SK-N-SH (cell line): ENCODE measurements at regions not wholly inside any gene's neighbourhood (a gene's known extent, or its start where the extent isn't known, plus 50 kb on each side); places are given as distances from the start of the nearest gene placed in this dataset.

ENCODE experiments used
- EZH2phosphoT487 ChIP-seq: fragments of 200-600 bp; sonication (generic); IDR thresholded peaks from 2 replicates; pipeline ENCODE4 v1.6.1; 2017; ENCODE audit warnings: low read depth, mixed run types, mild to moderate bottlenecking, antibody characterized with exemption, moderate library complexity, borderline replicate concordance
- POLR2AphosphoS5 ChIP-seq: IDR thresholded peaks from 2 replicates; pipeline ENCODE4 v1.6.1; 2012; ENCODE audit warnings: low read depth, low read length
- RCOR1 ChIP-seq: fragments of 150-350 bp; IDR thresholded peaks from 2 replicates; pipeline ENCODE4 v1.6.1; 2017; ENCODE audit warnings: antibody characterized with exemption, low read length
- REST ChIP-seq: IDR thresholded peaks from 2 replicates; pipeline ENCODE4 v1.6.1; 2012; ENCODE audit warnings: mild to moderate bottlenecking, low read depth, low read length, moderate library complexity
- RXRA ChIP-seq: IDR thresholded peaks from 2 replicates; pipeline ENCODE4 v1.4.0; 2012; ENCODE audit warnings: low read depth, mild to moderate bottlenecking, borderline replicate concordance
- TAF1 ChIP-seq: IDR thresholded peaks from 2 replicates; pipeline ENCODE4 v1.6.1; 2012; ENCODE audit warnings: low read depth, mild to moderate bottlenecking, low read length, moderate library complexity, borderline replicate concordance

DNA sequence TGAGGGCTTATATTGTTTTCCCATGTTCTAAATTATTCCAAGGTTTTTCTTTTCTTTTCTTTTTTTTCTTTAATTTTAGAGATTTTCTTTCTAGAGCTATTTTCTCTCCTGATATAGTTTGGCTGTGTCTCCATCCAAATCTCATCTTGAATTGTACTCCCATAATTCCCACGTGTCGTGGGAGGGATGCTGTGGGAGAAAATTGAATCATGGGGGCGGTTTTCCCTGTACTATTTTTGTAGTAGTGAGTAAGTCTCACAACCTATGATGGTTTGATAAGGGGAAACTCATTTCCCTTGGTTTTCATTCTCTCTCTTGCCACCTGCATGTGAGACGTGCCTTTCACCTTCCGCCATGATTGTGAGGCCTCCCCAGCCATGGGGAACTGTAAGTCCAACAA lies 1906.4 kb upstream of the PRR20A start:
- TF ChIP-seq REST (no peak), TAF1 (no peak), RCOR1 (no peak), EZH2phosphoT487 (no peak), POLR2AphosphoS5 (no peak), RXRA (no peak)
